Thoracic aorta (tissue), 2 donors: ENCODE measurements at regions not wholly inside any gene's neighbourhood (a gene's known extent, or its start where the extent isn't known, plus 50 kb on each side); places are given as distances from the start of the nearest gene placed in this dataset.

ENCODE experiments used
- ATAC-seq: fragments of 150-250 bp; one replicate; pipeline ENCODE4 v1.8.0; 2017; ENCODE audit warnings: low read depth; ENCODE audit not compliant: insufficient number of reproducible peaks, low FRiP score
- DNase-seq: peaks from one replicate; pipeline ENCODE4 v3.0.0-alpha.2; 2020; ENCODE audit warnings: low spot score
- H3K27ac ChIP-seq, 2 donors: fragments of 200-600 bp; sonication (generic); 1 replicate in 1 of 2; 2 replicates in 1 of 2; pipeline ENCODE4 v1.5.1; 2016; ENCODE audit warnings: mild to moderate bottlenecking in 2 of 2, moderate library complexity in 2 of 2
- H3K27me3 ChIP-seq: fragments of 200-600 bp; sonication (generic); replicated peaks from 2 replicates; pipeline ENCODE4 v1.6.0; 2016; ENCODE audit warnings: mild to moderate bottlenecking; ENCODE audit not compliant: insufficient read depth
- H3K36me3 ChIP-seq: fragments of 200-600 bp; sonication (generic); one replicate; pipeline ENCODE4 v1.5.1; 2016
- H3K4me1 ChIP-seq, 2 donors: fragments of 200-600 bp; sonication (generic); 1 replicate in 1 of 2; 2 replicates in 1 of 2; pipeline versions ENCODE4 v1.5.1 to v1.6.0; 2016; ENCODE audit warnings: low read depth in 2 of 2, mild to moderate bottlenecking in 1 of 2; ENCODE audit not compliant: control insufficient read depth in 1 of 2
- H3K4me3 ChIP-seq: fragments of 200-600 bp; sonication (generic); 2 replicates; pipeline ENCODE4 v1.5.1; 2016; ENCODE audit warnings: mild to moderate bottlenecking
- H3K9me3 ChIP-seq: fragments of 200-600 bp; sonication (generic); 2 replicates; pipeline ENCODE4 v1.5.1; 2016
- TF ChIP-seq, protein P1 (sequence below): fragments of 200-600 bp; sonication (generic); IDR thresholded peaks from one replicate; pipeline ENCODE4 v1.5.1; 2019; ENCODE audit warnings: antibody characterized with exemption

DNA sequence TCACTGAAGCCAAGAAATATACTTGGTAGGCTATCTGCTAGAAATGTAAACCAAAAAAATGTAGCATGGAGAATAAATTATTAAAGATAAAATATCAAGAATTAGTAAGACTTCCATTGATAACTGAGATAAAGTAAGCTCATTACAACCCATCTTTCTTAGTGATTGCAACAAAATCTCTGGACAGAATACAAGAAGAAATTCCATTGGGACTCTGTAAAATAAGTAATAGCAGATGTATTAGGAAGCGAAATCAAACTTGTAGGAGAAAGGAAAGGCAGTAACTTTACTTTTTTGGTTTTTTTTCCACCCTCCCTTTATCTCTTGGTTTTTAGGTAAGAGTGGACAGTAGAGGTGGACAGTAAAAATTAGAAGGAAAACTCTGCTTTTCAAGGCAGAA, 605.7 kb downstream of the DACH1 start:
- TF ChIP-seq, protein P1, sequence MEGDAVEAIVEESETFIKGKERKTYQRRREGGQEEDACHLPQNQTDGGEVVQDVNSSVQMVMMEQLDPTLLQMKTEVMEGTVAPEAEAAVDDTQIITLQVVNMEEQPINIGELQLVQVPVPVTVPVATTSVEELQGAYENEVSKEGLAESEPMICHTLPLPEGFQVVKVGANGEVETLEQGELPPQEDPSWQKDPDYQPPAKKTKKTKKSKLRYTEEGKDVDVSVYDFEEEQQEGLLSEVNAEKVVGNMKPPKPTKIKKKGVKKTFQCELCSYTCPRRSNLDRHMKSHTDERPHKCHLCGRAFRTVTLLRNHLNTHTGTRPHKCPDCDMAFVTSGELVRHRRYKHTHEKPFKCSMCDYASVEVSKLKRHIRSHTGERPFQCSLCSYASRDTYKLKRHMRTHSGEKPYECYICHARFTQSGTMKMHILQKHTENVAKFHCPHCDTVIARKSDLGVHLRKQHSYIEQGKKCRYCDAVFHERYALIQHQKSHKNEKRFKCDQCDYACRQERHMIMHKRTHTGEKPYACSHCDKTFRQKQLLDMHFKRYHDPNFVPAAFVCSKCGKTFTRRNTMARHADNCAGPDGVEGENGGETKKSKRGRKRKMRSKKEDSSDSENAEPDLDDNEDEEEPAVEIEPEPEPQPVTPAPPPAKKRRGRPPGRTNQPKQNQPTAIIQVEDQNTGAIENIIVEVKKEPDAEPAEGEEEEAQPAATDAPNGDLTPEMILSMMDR = no peak
- ATAC-seq (no peak), DNase-seq (no peak)
- H3K4me3 ChIP-seq = no peak overlapping the region
- no peaks in the 10 kb centered on the region for H3K4me1 ChIP-seq
- H3K9me3 ChIP-seq = no peaks in the 10 kb centered on the region
- H3K36me3 ChIP-seq = no peaks in the 10 kb centered on the region
- H3K27me3 ChIP-seq = no peaks in the 10 kb centered on the region
- H3K27ac ChIP-seq = no peak overlapping the region

DNA sequence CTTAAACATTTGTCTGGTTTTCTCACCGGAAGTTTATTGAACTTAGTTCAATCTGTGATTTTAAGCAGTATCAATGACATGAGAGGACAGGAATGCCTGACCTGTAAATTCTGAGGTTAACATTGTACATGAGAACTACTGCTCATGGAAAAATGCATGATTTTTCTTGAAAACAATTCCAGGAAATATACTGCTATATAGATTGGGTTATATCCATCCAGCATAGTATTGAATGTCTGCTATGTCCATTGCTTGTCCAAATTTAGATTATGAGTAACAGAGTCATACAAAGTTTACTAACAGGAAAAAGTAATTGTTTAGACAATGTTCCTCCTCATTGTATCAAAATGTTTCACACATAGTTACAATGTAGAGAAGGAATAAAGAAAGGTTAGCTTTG, 606.8 kb downstream of the DACH1 start:
- H3K36me3 ChIP-seq = no peaks in the 10 kb centered on the region
- no peak for DNase-seq
- TF ChIP-seq, protein P1 = no peak
- H3K4me1 ChIP-seq = no peaks in the 10 kb centered on the region
- no peaks in the 10 kb centered on the region for H3K9me3 ChIP-seq
- H3K4me3 ChIP-seq = no peak overlapping the region
- no peaks in the 10 kb centered on the region for H3K27me3 ChIP-seq
- H3K27ac ChIP-seq = no peak overlapping the region
- no peak for ATAC-seq

DNA sequence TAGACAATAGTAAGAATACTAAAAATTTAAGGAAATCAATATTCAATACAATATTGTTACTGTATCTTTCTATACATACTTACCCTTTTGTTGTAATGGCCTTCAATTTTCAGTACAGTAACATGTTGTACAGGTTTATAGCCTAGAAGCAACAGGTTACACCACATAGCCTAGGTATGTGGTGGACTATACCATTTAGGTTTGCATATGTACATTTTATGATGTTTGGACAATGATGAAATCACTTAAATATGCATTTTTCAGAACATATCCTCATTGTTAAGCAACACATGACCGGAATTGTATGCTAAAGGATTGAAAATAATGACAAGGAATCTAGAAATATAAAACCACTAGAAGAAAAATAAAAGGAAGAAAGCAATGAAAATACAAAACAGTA, 611.4 kb downstream of the DACH1 start:
- H3K36me3 ChIP-seq = no peaks in the 10 kb centered on the region
- no peaks in the 10 kb centered on the region for H3K9me3 ChIP-seq
- TF ChIP-seq, protein P1 = no peak
- H3K4me3 ChIP-seq = no peak overlapping the region
- no peak overlapping the region for H3K27ac ChIP-seq
- ATAC-seq (no peak), DNase-seq (no peak)
- no peaks in the 10 kb centered on the region for H3K27me3 ChIP-seq
- H3K4me1 ChIP-seq = no peaks in the 10 kb centered on the region

DNA sequence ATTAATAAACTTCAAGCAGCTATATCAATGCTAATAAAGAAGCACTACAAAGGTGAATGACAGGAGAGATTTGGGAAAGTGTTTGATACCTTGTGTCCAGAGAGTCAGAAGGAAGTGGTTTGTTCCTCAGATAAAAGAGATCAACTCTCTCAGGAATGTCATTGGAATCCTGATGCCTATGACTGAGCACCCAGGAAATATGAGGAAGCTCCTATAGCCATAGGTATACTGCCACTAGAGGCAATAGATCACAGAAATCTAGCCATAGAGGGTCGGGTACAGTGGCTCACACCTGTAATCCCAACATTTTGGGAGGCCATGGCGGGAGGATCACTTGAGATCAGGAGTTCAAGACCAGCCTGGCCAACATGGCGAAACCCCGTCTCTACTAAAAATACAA, 612.6 kb downstream of the DACH1 start:
- no peak overlapping the region for H3K4me3 ChIP-seq
- no peak for DNase-seq
- H3K9me3 ChIP-seq = no peaks in the 10 kb centered on the region
- H3K4me1 ChIP-seq = no peaks in the 10 kb centered on the region
- H3K27me3 ChIP-seq = no peaks in the 10 kb centered on the region
- ATAC-seq = no peak
- no peaks in the 10 kb centered on the region for H3K36me3 ChIP-seq
- TF ChIP-seq, protein P1 = no peak
- no peak overlapping the region for H3K27ac ChIP-seq

DNA sequence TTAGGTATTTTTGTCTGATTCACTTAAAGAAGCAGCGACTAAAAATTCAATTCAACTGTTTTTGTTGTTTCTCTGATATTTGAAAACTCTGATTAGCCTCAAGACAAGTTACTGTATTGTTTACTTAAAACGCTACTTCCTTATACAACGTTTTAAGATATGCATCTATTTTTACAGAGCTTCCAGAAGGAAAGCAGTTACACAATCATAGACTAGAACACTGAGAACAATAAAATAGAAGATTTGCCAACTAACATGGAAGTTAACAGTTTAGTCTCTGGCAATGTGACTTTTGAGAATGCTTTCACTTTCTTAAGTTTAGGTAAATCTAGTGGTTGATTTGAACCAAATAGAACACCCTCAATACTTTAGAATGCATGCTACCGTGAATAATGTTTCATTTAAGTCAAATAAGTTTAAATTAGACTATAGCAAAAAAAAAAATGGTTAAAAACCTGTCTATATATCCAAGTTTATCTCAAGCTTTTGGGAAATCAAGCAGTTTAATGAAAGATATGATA, 614.8 kb downstream of the DACH1 start:
- ATAC-seq (no peak), DNase-seq (no peak)
- Histone ChIP-seq H3K4me1 (no peaks in the 10 kb centered on the region), H3K9me3 (no peaks in the 10 kb centered on the region), H3K4me3 (no peak overlapping the region), H3K27ac (no peak overlapping the region), H3K27me3 (no peaks in the 10 kb centered on the region), H3K36me3 (no peaks in the 10 kb centered on the region)
- TF ChIP-seq, protein P1 = no peak
